ENCODE measurements at regions not wholly inside any gene's neighbourhood (a gene's known extent, or its start where the extent isn't known, plus 50 kb on each side); places are given as distances from the start of the nearest gene placed in this dataset.

DNA sequence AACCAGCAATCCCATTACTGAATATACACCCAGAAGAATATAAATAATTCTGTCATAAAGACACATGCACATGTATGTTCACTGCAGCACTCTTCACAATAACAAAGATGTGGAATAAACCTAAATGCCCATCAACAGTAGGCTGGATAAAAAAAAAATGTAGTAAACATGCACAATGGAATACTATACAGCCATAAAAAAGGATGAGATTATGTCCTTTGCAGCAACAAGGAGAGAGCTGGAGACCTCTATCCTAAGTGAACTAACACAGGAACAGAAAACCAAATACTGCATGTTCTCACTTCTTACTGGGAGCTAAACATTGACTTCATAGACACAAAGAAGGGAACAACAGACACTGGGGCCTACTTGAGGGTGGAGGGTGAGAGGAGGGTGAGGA lies 2067.7 kb downstream of the ARAP2 start:
- H3K36me3 ChIP-seq (ENCODE audit: insufficient read depth, low read length), result no peaks in the 10 kb centered on the region
- no peaks in the 10 kb centered on the region for H3F3A ChIP-seq (ENCODE audit: low read depth)
- H2AFZ ChIP-seq (ENCODE audit: low read length), result no peak overlapping the region
- no peaks in the 10 kb centered on the region for H3K9me2 ChIP-seq (replicated peaks; ENCODE audit: low read depth, low read length)
- H3K27me3 ChIP-seq (ENCODE audit: insufficient read depth, low read length, poor library complexity, severe bottlenecking), result no peaks in the 10 kb centered on the region
- H3K4me1 ChIP-seq (ENCODE audit: insufficient read depth, low read length, poor library complexity, severe bottlenecking), result no peaks in the 10 kb centered on the region
- no peaks in the 10 kb centered on the region for H3K9me3 ChIP-seq (ENCODE audit: insufficient read depth, low read depth, low read length)
- TF ChIP-seq EZH2phosphoT487 (IDR thresholded peaks at IDR 0.05; ENCODE audit: borderline replicate concordance), result no peak
- TF ChIP-seq, protein P1, sequence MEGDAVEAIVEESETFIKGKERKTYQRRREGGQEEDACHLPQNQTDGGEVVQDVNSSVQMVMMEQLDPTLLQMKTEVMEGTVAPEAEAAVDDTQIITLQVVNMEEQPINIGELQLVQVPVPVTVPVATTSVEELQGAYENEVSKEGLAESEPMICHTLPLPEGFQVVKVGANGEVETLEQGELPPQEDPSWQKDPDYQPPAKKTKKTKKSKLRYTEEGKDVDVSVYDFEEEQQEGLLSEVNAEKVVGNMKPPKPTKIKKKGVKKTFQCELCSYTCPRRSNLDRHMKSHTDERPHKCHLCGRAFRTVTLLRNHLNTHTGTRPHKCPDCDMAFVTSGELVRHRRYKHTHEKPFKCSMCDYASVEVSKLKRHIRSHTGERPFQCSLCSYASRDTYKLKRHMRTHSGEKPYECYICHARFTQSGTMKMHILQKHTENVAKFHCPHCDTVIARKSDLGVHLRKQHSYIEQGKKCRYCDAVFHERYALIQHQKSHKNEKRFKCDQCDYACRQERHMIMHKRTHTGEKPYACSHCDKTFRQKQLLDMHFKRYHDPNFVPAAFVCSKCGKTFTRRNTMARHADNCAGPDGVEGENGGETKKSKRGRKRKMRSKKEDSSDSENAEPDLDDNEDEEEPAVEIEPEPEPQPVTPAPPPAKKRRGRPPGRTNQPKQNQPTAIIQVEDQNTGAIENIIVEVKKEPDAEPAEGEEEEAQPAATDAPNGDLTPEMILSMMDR (conservative IDR thresholded peaks at IDR 0.05; ENCODE audit: low read length), result no peak
- no peak overlapping the region for H3K4me3 ChIP-seq (ENCODE audit: low read length, poor library complexity, severe bottlenecking)
- no peak overlapping the region for H3K4me2 ChIP-seq (ENCODE audit: low read depth, low read length, poor library complexity, severe bottlenecking)
- no peak overlapping the region for H3K9ac ChIP-seq (ENCODE audit: low read depth, low read length, poor library complexity, severe bottlenecking)
- no peaks in the 10 kb centered on the region for H4K20me1 ChIP-seq (ENCODE audit: insufficient read depth, low read length, poor library complexity, severe bottlenecking)
- H3K79me2 ChIP-seq (ENCODE audit: insufficient read depth, low read length), result no peaks in the 10 kb centered on the region

DNA sequence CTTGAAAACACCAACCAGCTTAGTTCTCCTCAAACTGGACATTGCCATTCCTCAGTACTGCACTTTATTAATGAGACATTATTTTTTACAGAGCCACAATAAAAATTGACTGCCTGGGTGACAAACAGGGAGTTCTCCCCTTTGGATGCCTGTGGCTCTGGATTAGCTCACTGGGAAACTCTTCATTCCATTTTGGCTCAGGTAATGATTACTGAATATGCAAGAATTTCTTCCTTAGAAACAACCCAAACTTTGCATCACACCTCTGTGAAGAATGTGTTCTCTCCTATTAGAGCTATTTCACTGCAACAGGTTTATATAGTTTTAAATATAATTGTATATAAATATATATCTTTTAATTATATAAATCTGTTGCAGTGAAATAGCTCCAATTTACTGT lies 2065.8 kb downstream of the ARAP2 start:
- Histone ChIP-seq H3K9ac (ENCODE audit: low read depth, low read length, poor library complexity, severe bottlenecking) (no peak overlapping the region), H3K27me3 (ENCODE audit: insufficient read depth, low read length, poor library complexity, severe bottlenecking) (no peaks in the 10 kb centered on the region), H2AFZ (ENCODE audit: low read length) (no peak overlapping the region), H3K4me3 (ENCODE audit: low read length, poor library complexity, severe bottlenecking) (no peak overlapping the region), H4K20me1 (ENCODE audit: insufficient read depth, low read length, poor library complexity, severe bottlenecking) (no peaks in the 10 kb centered on the region), H3K4me2 (ENCODE audit: low read depth, low read length, poor library complexity, severe bottlenecking) (no peak overlapping the region), H3K79me2 (ENCODE audit: insufficient read depth, low read length) (no peaks in the 10 kb centered on the region), H3K9me2 (replicated peaks; ENCODE audit: low read depth, low read length) (no peaks in the 10 kb centered on the region), H3K36me3 (ENCODE audit: insufficient read depth, low read length) (no peaks in the 10 kb centered on the region), H3K9me3 (ENCODE audit: insufficient read depth, low read depth, low read length) (no peaks in the 10 kb centered on the region), H3K4me1 (ENCODE audit: insufficient read depth, low read length, poor library complexity, severe bottlenecking) (no peaks in the 10 kb centered on the region), H3F3A (ENCODE audit: low read depth) (no peaks in the 10 kb centered on the region)
- TF ChIP-seq, protein P1 (conservative IDR thresholded peaks at IDR 0.05; ENCODE audit: low read length), result no peak
- TF ChIP-seq EZH2phosphoT487 (IDR thresholded peaks at IDR 0.05; ENCODE audit: borderline replicate concordance), result no peak

DNA sequence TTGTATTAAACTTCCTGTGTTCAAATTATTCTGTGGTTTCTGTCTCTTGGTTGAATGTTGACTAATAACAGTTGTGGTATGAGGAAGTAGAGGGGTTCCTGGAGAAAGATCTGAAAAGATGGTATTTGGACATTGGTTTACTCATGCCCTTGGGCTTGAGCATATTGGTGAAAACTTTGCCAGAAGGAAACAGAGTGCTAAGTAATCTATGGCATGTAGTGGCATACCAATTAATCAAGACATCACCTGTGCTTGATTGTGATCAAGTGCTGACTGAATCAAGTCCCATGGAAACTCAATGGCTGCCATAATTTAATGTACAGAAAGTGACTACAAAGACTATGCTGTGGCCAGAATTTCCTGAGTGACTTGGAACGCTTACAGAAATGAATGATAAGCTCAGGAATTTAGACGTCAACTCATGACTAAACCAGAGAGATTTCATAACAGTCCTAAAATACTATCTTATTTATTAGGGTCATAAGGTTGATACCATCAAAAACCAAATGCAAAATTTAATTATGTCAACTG lies 2062.9 kb downstream of the ARAP2 start:
- no peak overlapping the region for H3K4me2 ChIP-seq (ENCODE audit: low read depth, low read length, poor library complexity, severe bottlenecking)

More for the DNA sequence above, 2062.9 kb downstream of the ARAP2 start:
- no peaks in the 10 kb centered on the region for H3K4me1 ChIP-seq (ENCODE audit: insufficient read depth, low read length, poor library complexity, severe bottlenecking)
- H3K9me3 ChIP-seq (ENCODE audit: insufficient read depth, low read depth, low read length), result no peaks in the 10 kb centered on the region
- H3K4me3 ChIP-seq (ENCODE audit: low read length, poor library complexity, severe bottlenecking), result no peak overlapping the region
- no peaks in the 10 kb centered on the region for H3K27me3 ChIP-seq (ENCODE audit: insufficient read depth, low read length, poor library complexity, severe bottlenecking)
- no peaks in the 10 kb centered on the region for H3K79me2 ChIP-seq (ENCODE audit: insufficient read depth, low read length)
- TF ChIP-seq, protein P1 (conservative IDR thresholded peaks at IDR 0.05; ENCODE audit: low read length), result no peak
- TF ChIP-seq EZH2phosphoT487 (IDR thresholded peaks at IDR 0.05; ENCODE audit: borderline replicate concordance), result no peak
- H3K9ac ChIP-seq (ENCODE audit: low read depth, low read length, poor library complexity, severe bottlenecking), result no peak overlapping the region
- no peaks in the 10 kb centered on the region for H3F3A ChIP-seq (ENCODE audit: low read depth)
- no peaks in the 10 kb centered on the region for H3K36me3 ChIP-seq (ENCODE audit: insufficient read depth, low read length)
- no peaks in the 10 kb centered on the region for H3K9me2 ChIP-seq (replicated peaks; ENCODE audit: low read depth, low read length)
- no peaks in the 10 kb centered on the region for H4K20me1 ChIP-seq (ENCODE audit: insufficient read depth, low read length, poor library complexity, severe bottlenecking)
- no peak overlapping the region for H2AFZ ChIP-seq (ENCODE audit: low read length)

Measured in Loucy (cell line).